Heart right ventricle (tissue), 16 donors: ENCODE measurements at regions not wholly inside any gene's neighbourhood (a gene's known extent, or its start where the extent isn't known, plus 50 kb on each side); places are given as distances from the start of the nearest gene placed in this dataset.

Experiments
- ATAC-seq, 8 donors: fragments of 200-7000 bp; cut with Tn5 transposase; one replicate each; pipeline ENCODE4 v1.9.1; 2020; ENCODE audit warnings: mild to moderate bottlenecking in 8 of 8, moderate library complexity in 8 of 8, moderate number of reproducible peaks in 1 of 8
- DNase-seq, 2 donors: peaks; one replicate each; pipeline ENCODE4 v3.0.0-alpha.2; 2020
- H3K27ac ChIP-seq, 10 donors: fragments of 200-600 bp; sonication (generic) in 2 of 10; one replicate each; pipeline versions ENCODE4 v1.5.0 to v1.8.0; 2020 to 2022; ENCODE audit warnings: mild to moderate bottlenecking in 3 of 10
- H3K27me3 ChIP-seq, 7 donors: fragments of 200-600 bp; one replicate each; pipeline ENCODE4 v1.8.0; 2021 to 2022; ENCODE audit warnings: mild to moderate bottlenecking in 2 of 7
- H3K36me3 ChIP-seq, 9 donors: fragments of 200-600 bp; sonication (generic) in 1 of 9; one replicate each; pipeline versions ENCODE4 v1.5.0 to v1.8.0; 2020 to 2022; ENCODE audit warnings: mild to moderate bottlenecking in 2 of 9
- H3K4me1 ChIP-seq, 9 donors: fragments of 200-600 bp; sonication (generic) in 1 of 9; one replicate each; pipeline versions ENCODE4 v1.5.0 to v1.8.0; 2020 to 2022; ENCODE audit warnings: mild to moderate bottlenecking in 4 of 9
- H3K4me3 ChIP-seq, 10 donors: fragments of 200-600 bp; sonication (generic) in 2 of 10; one replicate each; pipeline versions ENCODE4 v1.5.0 to v1.8.0; 2020 to 2022; ENCODE audit warnings: mild to moderate bottlenecking in 7 of 10, moderate library complexity in 2 of 10
- H3K9me3 ChIP-seq, 11 donors: fragments of 200-600 bp in 10 of 11; sonication (generic) in 2 of 11; one replicate each; pipeline versions ENCODE4 v1.5.0 to v1.8.0; 2013 to 2022; ENCODE audit warnings: mild to moderate bottlenecking in 2 of 11, control low read depth in 1 of 11, moderate library complexity in 1 of 11
- WGBS, 2 donors: extraction: QIAGEN DNeasy Blood & Tissue Kit; methylation state at CpG; one replicate each; pipeline ENCODE4 v1.1.7; 2013; ENCODE audit warnings: inconsistent platforms in 1 of 2; 5-methylcytosine and 5-hydroxymethylcytosine counted together
- intact Hi-C, 10 donors: fragments of 100-400 bp; cut with DNase I; formaldehyde crosslinking; loops; one replicate each; pipeline versions ENCODE4 v1.11.1 to v1.14.2; 2022
- TF ChIP-seq, protein P1 (sequence below), 9 donors: fragments of 200-600 bp; sonication (generic) in 2 of 9; IDR thresholded peaks; one replicate each; pipeline versions ENCODE4 v1.5.0 to v1.8.0; 2021 to 2022; ENCODE audit warnings: antibody characterized with exemption in 9 of 9, mild to moderate bottlenecking in 5 of 9, moderate library complexity in 1 of 9
- donor health status: Arrhythmogenic right ventricular cardiomyopathy.
- donor health status: ischemic (EF 13 %, LVEDD 7.1; RV severe dilation, severe dysfunction).
- donor health status: healthy with polysubstance abuse.
- donor health status: DM: no; HTN: yes; CAD: no.
- donor health status: DM: no; HTN: no; CAD: no.
- donor health status: ischemic (EF 25% LVEDD 6.9; RV normal size, moderate dysfunction).
- donor health status: ischemic (EF 25% LVEDD 5.7; RV mildly dilated, moderate dysfunction).
- donor health status: healthy.
- donor health status: DM: yes; HTN: yes; CAD: no.
- donor health status: Ischemic cardiomyopathy.
- donor health status: ischemic (EF 35%, LVEDD 5.7; RV mildly dilated, moderate dysfunction).
- donor health status: nonischemic (EF 11% LVEDD 7.7; RV severe dilation, severe dysfunction).
- donor health status: DM: yes; HTN: yes; CAD: no.
- donor health status: PGD.
- donor health status: ischemic (EF 29% LVEDD 5.4; RV normal size, mild dysfunction).
- donor health status: nonischemic (EF 23%, LVEDD 6.1; RV moderate dilation, normal function).

DNA sequence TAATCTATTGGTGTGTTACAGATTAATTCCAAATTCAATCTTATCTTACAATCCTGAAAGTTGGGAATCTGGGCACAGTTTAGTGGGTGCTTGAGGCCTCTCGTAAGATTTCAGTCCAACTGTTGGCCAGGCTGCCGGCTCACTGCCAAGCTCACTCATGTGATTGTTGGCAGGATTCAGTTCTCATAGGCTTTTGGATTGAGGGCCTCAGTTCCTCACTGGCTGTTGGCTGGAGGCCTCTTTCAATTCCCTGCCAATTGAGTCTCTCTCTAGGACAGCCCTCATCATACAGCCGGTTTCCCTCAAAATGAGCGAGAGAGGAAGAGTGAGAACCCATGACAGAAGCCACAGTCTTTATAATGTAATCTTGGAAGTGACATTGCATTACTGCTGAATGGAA lies 123.5 kb upstream of the FBXO33 start:
- H3K4me3 ChIP-seq = no peak overlapping the region
- intact Hi-C loops = no loop called here
- TF ChIP-seq, protein P1, sequence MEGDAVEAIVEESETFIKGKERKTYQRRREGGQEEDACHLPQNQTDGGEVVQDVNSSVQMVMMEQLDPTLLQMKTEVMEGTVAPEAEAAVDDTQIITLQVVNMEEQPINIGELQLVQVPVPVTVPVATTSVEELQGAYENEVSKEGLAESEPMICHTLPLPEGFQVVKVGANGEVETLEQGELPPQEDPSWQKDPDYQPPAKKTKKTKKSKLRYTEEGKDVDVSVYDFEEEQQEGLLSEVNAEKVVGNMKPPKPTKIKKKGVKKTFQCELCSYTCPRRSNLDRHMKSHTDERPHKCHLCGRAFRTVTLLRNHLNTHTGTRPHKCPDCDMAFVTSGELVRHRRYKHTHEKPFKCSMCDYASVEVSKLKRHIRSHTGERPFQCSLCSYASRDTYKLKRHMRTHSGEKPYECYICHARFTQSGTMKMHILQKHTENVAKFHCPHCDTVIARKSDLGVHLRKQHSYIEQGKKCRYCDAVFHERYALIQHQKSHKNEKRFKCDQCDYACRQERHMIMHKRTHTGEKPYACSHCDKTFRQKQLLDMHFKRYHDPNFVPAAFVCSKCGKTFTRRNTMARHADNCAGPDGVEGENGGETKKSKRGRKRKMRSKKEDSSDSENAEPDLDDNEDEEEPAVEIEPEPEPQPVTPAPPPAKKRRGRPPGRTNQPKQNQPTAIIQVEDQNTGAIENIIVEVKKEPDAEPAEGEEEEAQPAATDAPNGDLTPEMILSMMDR (IDR thresholded peaks at IDR 0.05) = no peak
- no peaks in the 10 kb centered on the region for H3K36me3 ChIP-seq
- peaks cover 0 to 46% (median 12%) of the 10 kb centered on the region in 11 donors for H3K9me3 ChIP-seq
- H3K27ac ChIP-seq = no peak overlapping the region
- peak in 1 of 2 donors; percentile 6 for DNase-seq
- no peaks in the 10 kb centered on the region for H3K27me3 ChIP-seq
- WGBS, 2 donors = 51 to 52% methylated on average over 4 of the region's 4 CpGs
- H3K4me1 ChIP-seq = no peaks in the 10 kb centered on the region
- peak in 1 of 8 donors; percentile 58 for ATAC-seq

DNA sequence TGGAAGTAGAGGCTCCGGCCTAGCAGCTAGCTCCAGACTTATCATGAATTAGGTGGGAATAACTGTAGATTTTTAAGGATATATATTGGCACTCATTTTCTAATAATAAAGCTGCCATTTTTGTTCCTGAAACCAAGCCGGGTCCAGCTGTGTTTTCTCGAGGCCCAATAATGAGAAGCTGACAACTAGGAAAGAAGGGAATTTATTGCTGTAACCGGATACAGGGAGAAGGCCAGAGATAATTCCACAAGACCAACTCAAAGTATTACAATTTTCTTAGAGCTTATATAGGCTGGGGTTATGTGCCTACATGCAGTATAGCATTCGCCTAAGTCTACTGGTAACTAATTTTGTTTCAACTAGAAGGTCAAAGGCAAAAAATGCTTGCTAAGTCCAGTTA lies 122.3 kb upstream of the FBXO33 start:
- Histone ChIP-seq H3K27me3 (no peaks in the 10 kb centered on the region), H3K27ac (no peak overlapping the region), H3K4me3 (no peak overlapping the region), H3K9me3 (peaks cover 0 to 38% (median 12%) of the 10 kb centered on the region in 11 donors), H3K4me1 (no peaks in the 10 kb centered on the region), H3K36me3 (no peaks in the 10 kb centered on the region)
- TF ChIP-seq, protein P1 (IDR thresholded peaks at IDR 0.05) = no peak
- DNase-seq (no peak), ATAC-seq (no peak)
- 73 to 80% methylated on average over 5 of the region's 5 CpGs for WGBS, 2 donors
- intact Hi-C loops = no loop called here

DNA sequence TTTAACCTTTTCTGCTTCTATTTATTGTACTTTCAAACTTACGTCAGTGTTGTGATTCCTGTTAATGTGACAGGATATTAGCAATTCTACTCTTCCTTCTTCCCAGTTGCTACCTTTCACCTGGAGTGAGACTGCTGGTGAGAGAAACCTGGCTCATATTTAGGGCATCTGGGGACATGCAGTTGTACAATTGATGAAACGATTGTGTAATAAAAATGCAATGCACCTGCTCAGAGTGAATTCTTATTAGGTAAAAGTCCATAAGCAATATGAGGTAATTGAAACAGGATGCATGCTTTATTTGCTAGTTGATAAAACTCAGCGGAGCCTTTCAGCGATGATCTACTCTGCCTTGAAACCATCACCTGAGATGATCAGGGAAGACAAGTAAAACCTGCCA lies 116.1 kb upstream of the FBXO33 start:
- Histone ChIP-seq H3K27ac (no peak overlapping the region), H3K4me3 (no peak overlapping the region), H3K4me1 (no peaks in the 10 kb centered on the region), H3K9me3 (peaks cover 0 to 35% (median 0%) of the 10 kb centered on the region in 11 donors), H3K27me3 (no peaks in the 10 kb centered on the region), H3K36me3 (no peaks in the 10 kb centered on the region)
- intact Hi-C loops = no loop called here
- 81 to 82% methylated on average over 4 of the region's 4 CpGs for WGBS, 2 donors
- no peak for ATAC-seq
- TF ChIP-seq, protein P1 (IDR thresholded peaks at IDR 0.05) = no peak
- DNase-seq = no peak

DNA sequence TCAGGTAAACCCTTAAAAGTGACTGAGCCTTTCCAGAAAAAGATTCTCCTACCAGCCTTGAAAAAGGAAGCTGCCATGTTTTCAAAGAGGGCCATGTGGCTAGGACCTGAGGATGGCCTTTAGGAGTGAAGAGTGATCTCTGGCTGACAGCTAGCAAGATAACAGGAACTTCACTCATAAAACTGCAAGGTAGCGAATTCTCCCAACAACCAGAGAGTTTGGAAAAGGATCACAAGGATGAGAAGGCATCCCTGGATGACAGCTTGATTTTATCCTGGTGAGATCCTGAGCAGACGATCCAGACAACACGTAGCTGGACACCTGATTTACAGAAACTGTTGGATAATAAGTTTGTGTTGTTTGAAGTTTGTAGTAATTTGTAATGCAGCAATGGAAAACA lies 115.6 kb upstream of the FBXO33 start:
- Histone ChIP-seq H3K4me3 (no peak overlapping the region), H3K9me3 (peaks cover 0 to 40% (median 4%) of the 10 kb centered on the region in 11 donors), H3K27me3 (no peaks in the 10 kb centered on the region), H3K36me3 (no peaks in the 10 kb centered on the region), H3K27ac (no peak overlapping the region), H3K4me1 (no peaks in the 10 kb centered on the region)
- DNase-seq (no peak), ATAC-seq (no peak)
- 51 to 60% methylated on average over 3 of the region's 3 CpGs for WGBS, 2 donors
- TF ChIP-seq, protein P1 (IDR thresholded peaks at IDR 0.05) = no peak
- intact Hi-C loops = no loop called here
